Daoy (cell line): ENCODE measurements at regions not wholly inside any gene's neighbourhood (a gene's known extent, or its start where the extent isn't known, plus 50 kb on each side); places are given as distances from the start of the nearest gene placed in this dataset.
"Not testable (repeated sequence)": the region's sequence is repeated elsewhere in the genome, so short reads cannot be mapped to it uniquely, and the experiment has no call there.

Source experiments
- DNase-seq: peaks from one replicate; pipeline ENCODE4 v3.0.0-alpha.2; 2015; ENCODE audit warnings: low read depth

GRCh38 chrX:101823236-101823635 is 108.6 kb downstream of the ZMAT1 start:
- DNase-seq: no peak

- not testable (repeated sequence) for DNase-seq
Observed at GRCh38 chrX:101817739-101818138, 114.1 kb downstream of the ZMAT1 start.

GRCh38 chrX:101813200-101813599 is 118.6 kb downstream of the ZMAT1 start:
- no peak for DNase-seq

GRCh38 chrX:101803451-101803850 is 128.4 kb downstream of the ZMAT1 start:
- peak; percentile 7 for DNase-seq

GRCh38 chrX:101799387-101799786 is 132.4 kb downstream of the ZMAT1 start:
- DNase-seq: peak; percentile 82

GRCh38 chrX:101787934-101788333 is 128.3 kb upstream of the ARMCX2 start:
- no peak for DNase-seq

- DNase-seq: peak; percentile 4
Observed at GRCh38 chrX:101785142-101785541, 125.5 kb upstream of the ARMCX2 start.

GRCh38 chrX:101780421-101780820 is 120.8 kb upstream of the ARMCX2 start:
- not testable (repeated sequence) for DNase-seq

GRCh38 chrX:101774340-101774739 is 114.7 kb upstream of the ARMCX2 start:
- no peak for DNase-seq

GRCh38 chrX:101764538-101764937 is 104.9 kb upstream of the ARMCX2 start:
- peak; percentile 17 for DNase-seq

GRCh38 chrX:101759000-101759399 is 99.3 kb upstream of the ARMCX2 start:
- peak; percentile 43 for DNase-seq

- DNase-seq: no peak
Observed at GRCh38 chrX:101750744-101751143, 91.1 kb upstream of the ARMCX2 start.

- no peak for DNase-seq
Observed at GRCh38 chrX:101749436-101749835, 89.8 kb upstream of the ARMCX2 start.

- DNase-seq: no peak
Observed at GRCh38 chrX:101745046-101745445, 85.4 kb upstream of the ARMCX2 start.

GRCh38 chrX:101744085-101744484 is 84.4 kb upstream of the ARMCX2 start:
- no peak for DNase-seq

GRCh38 chrX:101740642-101741041 is 81.0 kb upstream of the ARMCX2 start:
- DNase-seq: no peak

- DNase-seq: not testable (repeated sequence)
Observed at GRCh38 chrX:101738867-101739266, 79.2 kb upstream of the ARMCX2 start.

GRCh38 chrX:101738411-101738810 is 78.8 kb upstream of the ARMCX2 start:
- not testable (repeated sequence) for DNase-seq

- no peak for DNase-seq
Observed at GRCh38 chrX:101736651-101737050, 77.0 kb upstream of the ARMCX2 start.

GRCh38 chrX:101732870-101733269 is 73.2 kb upstream of the ARMCX2 start:
- DNase-seq: no peak

- DNase-seq: no peak
Observed at GRCh38 chrX:101729986-101730385, 70.3 kb upstream of the ARMCX2 start.
